ENCODE measurements at regions not wholly inside any gene's neighbourhood (a gene's known extent, or its start where the extent isn't known, plus 50 kb on each side); places are given as distances from the start of the nearest gene placed in this dataset.

GRCh38 chr3:103367481-103367880 lies 932.7 kb downstream of the ZPLD1 start:
- H3K27me3 Mint-ChIP-seq (ENCODE audit: low read depth) = no peaks in the 10 kb centered on the region
- H3K4me3 Mint-ChIP-seq (ENCODE audit: low read depth) = no peak overlapping the region
- intact Hi-C loops (cut with micrococcal nuclease) = no loop called here
- H3K36me3 Mint-ChIP-seq (ENCODE audit: low read depth) = no peaks in the 10 kb centered on the region
- H3K9me3 Mint-ChIP-seq = no peaks in the 10 kb centered on the region
- H3K27ac Mint-ChIP-seq = no peak overlapping the region
- H3K4me1 Mint-ChIP-seq (ENCODE audit: low read depth) = no peaks in the 10 kb centered on the region
- DNase-seq (ENCODE audit: low spot score) = no peak

DNA sequence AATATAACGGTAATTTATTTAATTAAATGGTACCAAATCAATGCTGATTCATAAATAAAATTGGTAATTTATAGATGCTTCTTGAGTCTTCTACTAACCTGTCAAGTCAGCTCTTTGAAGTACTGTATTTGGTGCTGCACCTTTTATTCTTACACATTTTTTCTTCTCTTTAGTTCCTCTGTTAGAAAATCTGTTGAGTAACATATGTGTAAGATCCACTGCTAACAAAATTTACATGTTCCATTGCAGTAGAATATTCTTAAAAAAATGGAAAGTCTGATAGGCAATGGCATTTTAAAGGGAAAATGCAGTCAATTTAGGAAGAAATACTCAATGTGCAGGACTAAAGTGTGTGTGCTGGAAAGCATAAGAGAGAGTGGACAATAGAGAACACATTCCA lies 936.6 kb downstream of the ZPLD1 start:
- Mint-ChIP-seq H3K4me3 (ENCODE audit: low read depth) (no peak overlapping the region), H3K4me1 (ENCODE audit: low read depth) (no peaks in the 10 kb centered on the region)
- intact Hi-C loops (cut with micrococcal nuclease) = no loop called here

DNA sequence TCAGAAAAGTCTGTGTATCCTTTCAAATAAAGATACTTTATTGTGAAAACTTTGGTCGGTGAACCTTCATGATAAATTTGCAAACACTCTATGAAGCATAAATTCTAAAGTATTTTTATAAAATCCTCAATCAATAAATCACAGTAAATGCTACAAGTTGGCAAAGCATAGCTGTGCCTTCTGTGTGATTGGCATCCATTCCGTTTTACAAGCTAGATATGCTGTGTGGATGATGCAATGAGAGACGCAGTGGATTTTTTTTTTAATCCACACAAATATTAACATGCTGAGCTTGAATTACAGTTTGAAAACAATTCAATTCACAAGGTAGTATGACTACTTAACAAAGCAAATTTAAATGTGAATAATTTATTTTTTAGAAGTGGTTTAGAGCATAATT lies 937.2 kb downstream of the ZPLD1 start:
- H3K9me3 Mint-ChIP-seq = no peaks in the 10 kb centered on the region
- no peak overlapping the region for H3K4me3 Mint-ChIP-seq (ENCODE audit: low read depth)
- no peak for DNase-seq (ENCODE audit: low spot score)
- H3K36me3 Mint-ChIP-seq (ENCODE audit: low read depth) = no peaks in the 10 kb centered on the region
- H3K27me3 Mint-ChIP-seq (ENCODE audit: low read depth) = no peaks in the 10 kb centered on the region
- no peaks in the 10 kb centered on the region for H3K4me1 Mint-ChIP-seq (ENCODE audit: low read depth)
- no peak overlapping the region for H3K27ac Mint-ChIP-seq
- intact Hi-C loops (cut with micrococcal nuclease) = no loop called here

More for the DNA sequence above, 936.6 kb downstream of the ZPLD1 start:
- H3K27me3 Mint-ChIP-seq (ENCODE audit: low read depth) = no peaks in the 10 kb centered on the region
- H3K9me3 Mint-ChIP-seq = no peaks in the 10 kb centered on the region
- H3K36me3 Mint-ChIP-seq (ENCODE audit: low read depth) = no peaks in the 10 kb centered on the region
- DNase-seq (ENCODE audit: low spot score) = no peak
- no peak overlapping the region for H3K27ac Mint-ChIP-seq

DNA sequence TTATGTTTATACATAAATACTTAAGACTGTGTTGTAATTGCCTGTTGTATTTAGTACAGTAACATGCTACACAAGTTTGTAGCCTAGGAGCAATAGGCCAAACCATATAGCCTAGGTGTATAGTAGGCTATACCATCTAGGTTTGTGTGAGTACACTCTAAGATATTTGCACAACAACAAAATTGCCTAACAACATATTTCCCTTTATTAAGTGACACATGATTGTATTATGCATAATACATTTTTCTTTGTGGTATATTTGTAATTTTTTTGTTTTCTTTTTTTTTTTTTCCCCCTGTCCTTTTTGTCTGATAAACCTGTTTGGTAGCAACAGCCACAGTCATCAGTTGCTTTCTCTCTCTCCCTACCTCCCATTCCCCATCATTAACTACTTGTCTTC lies 945.6 kb downstream of the ZPLD1 start:
- H3K27me3 Mint-ChIP-seq (ENCODE audit: low read depth) = no peaks in the 10 kb centered on the region
- H3K4me1 Mint-ChIP-seq (ENCODE audit: low read depth) = no peaks in the 10 kb centered on the region
- H3K27ac Mint-ChIP-seq = no peak overlapping the region
- DNase-seq (ENCODE audit: low spot score) = no peak
- H3K36me3 Mint-ChIP-seq (ENCODE audit: low read depth) = no peaks in the 10 kb centered on the region
- no peaks in the 10 kb centered on the region for H3K9me3 Mint-ChIP-seq
- H3K4me3 Mint-ChIP-seq (ENCODE audit: low read depth) = no peak overlapping the region
- intact Hi-C loops (cut with micrococcal nuclease) = no loop called here

DNA sequence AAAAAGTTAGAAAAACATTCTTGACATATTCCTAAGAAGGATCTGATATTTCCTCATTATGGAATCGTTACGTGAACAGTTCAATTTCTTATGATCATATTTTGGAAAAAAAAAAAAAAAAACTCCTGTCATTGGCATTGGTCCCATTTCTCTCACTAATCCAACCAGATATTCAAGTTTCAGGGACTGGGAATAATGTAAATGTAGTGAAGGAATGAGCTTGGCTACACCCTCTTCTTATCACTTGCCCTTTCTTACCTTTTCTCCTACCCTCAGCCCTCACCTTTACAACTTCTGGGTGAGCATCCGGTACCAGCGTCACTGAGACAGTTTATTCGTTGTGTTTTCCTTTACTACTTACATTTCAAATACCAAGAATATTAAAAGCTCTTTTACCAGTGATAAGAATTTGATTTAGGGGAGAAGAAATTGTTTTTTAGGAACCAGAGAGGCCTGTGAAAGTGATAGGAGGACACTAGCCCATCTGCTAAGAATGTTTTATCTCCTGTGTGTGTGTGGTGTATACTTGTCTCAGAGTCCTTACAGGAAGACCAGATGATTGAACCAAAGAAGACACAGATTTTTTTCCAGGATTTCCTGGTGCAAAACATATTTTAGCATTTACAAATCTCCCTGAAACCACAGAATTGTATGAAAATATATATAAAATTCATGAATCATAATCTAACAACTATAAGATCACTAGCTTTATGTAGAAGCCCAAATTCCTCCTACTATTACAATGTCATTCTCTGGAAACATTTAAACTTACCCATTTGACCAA lies 946.7 kb downstream of the ZPLD1 start:
- intact Hi-C loops (cut with micrococcal nuclease) = no loop called here
- Mint-ChIP-seq H3K9me3 (no peaks in the 10 kb centered on the region), H3K4me1 (ENCODE audit: low read depth) (no peaks in the 10 kb centered on the region), H3K36me3 (ENCODE audit: low read depth) (no peaks in the 10 kb centered on the region), H3K4me3 (ENCODE audit: low read depth) (no peak overlapping the region), H3K27me3 (ENCODE audit: low read depth) (no peaks in the 10 kb centered on the region), H3K27ac (no peak overlapping the region)
- DNase-seq (ENCODE audit: low spot score) = no peak

GRCh38 chr3:103385961-103386656 lies 951.3 kb downstream of the ZPLD1 start:
- Mint-ChIP-seq H3K4me3 (ENCODE audit: low read depth) (no peak overlapping the region), H3K27ac (no peak overlapping the region), H3K36me3 (ENCODE audit: low read depth) (no peaks in the 10 kb centered on the region), H3K9me3 (no peaks in the 10 kb centered on the region), H3K27me3 (ENCODE audit: low read depth) (no peaks in the 10 kb centered on the region), H3K4me1 (ENCODE audit: low read depth) (no peaks in the 10 kb centered on the region)
- intact Hi-C loops (cut with micrococcal nuclease) = no loop called here
- DNase-seq (ENCODE audit: low spot score) = no peak

- H3K4me1 Mint-ChIP-seq (ENCODE audit: low read depth) = no peaks in the 10 kb centered on the region
Observed at GRCh38 chr3:103388214-103388613, 953.4 kb downstream of the ZPLD1 start.

GRCh38 chr3:103389356-103389755 lies 954.5 kb downstream of the ZPLD1 start:
- H3K36me3 Mint-ChIP-seq (ENCODE audit: low read depth) = no peaks in the 10 kb centered on the region
- H3K9me3 Mint-ChIP-seq = no peaks in the 10 kb centered on the region
- H3K27ac Mint-ChIP-seq = no peak overlapping the region
- no peaks in the 10 kb centered on the region for H3K27me3 Mint-ChIP-seq (ENCODE audit: low read depth)
- no peak overlapping the region for H3K4me3 Mint-ChIP-seq (ENCODE audit: low read depth)
- no peaks in the 10 kb centered on the region for H3K4me1 Mint-ChIP-seq (ENCODE audit: low read depth)
- intact Hi-C loops (cut with micrococcal nuclease) = no loop called here
- DNase-seq (ENCODE audit: low spot score) = no peak

More at GRCh38 chr3:103388214-103388613, 953.4 kb downstream of the ZPLD1 start:
- no peak for DNase-seq (ENCODE audit: low spot score)
- Mint-ChIP-seq H3K9me3 (no peaks in the 10 kb centered on the region), H3K27ac (no peak overlapping the region), H3K36me3 (ENCODE audit: low read depth) (no peaks in the 10 kb centered on the region), H3K27me3 (ENCODE audit: low read depth) (no peaks in the 10 kb centered on the region), H3K4me3 (ENCODE audit: low read depth) (no peak overlapping the region)
- intact Hi-C loops (cut with micrococcal nuclease) = no loop called here

DNA sequence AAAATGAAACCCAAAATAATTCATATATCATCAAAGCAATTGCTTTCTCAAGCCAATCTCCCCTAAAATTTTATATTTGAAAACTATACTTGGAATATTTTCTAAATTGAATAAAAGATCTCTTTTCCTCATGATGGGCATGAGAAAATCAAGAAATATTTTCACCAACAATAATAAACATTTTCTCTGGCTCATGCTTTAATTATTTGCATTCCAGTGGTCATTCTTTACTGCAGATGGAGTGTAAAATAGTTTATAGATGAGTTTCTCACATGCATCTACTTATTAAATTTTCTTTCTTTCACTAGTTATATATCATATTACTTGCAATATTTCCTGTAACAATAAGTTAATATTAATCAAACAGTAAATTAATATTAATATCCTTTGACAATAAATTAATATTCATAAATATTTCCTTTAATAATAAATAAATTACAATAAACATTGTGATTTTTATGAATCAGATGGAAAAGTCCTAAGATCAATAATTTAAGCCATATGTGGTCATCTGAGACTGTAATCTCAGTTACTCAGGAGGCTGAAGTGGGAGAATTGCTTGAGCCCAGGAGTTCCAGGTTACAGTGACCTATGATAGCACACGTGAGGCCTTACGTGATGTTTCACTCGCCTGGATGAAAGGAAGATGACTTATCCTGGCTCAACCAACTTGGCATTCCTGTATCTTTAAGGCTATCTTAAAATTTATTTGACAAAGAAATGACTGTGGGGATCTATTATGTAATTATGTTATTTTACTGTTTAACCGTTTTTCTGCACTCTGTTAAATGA lies 958.8 kb downstream of the ZPLD1 start:
- Mint-ChIP-seq H3K36me3 (ENCODE audit: low read depth) (no peaks in the 10 kb centered on the region), H3K27ac (no peak overlapping the region), H3K9me3 (no peaks in the 10 kb centered on the region), H3K27me3 (ENCODE audit: low read depth) (no peaks in the 10 kb centered on the region), H3K4me3 (ENCODE audit: low read depth) (no peak overlapping the region), H3K4me1 (ENCODE audit: low read depth) (no peaks in the 10 kb centered on the region)
- no peak for DNase-seq (ENCODE audit: low spot score)
- intact Hi-C loops (cut with micrococcal nuclease) = no loop called here

- no peak overlapping the region for H3K27ac Mint-ChIP-seq
- H3K9me3 Mint-ChIP-seq = peaks cover 4% of the 10 kb centered on the region
- no peak for DNase-seq (ENCODE audit: low spot score)
- H3K27me3 Mint-ChIP-seq (ENCODE audit: low read depth) = no peaks in the 10 kb centered on the region
- H3K4me3 Mint-ChIP-seq (ENCODE audit: low read depth) = no peak overlapping the region
- no peaks in the 10 kb centered on the region for H3K36me3 Mint-ChIP-seq (ENCODE audit: low read depth)
- intact Hi-C loops (cut with micrococcal nuclease) = no loop called here
- H3K4me1 Mint-ChIP-seq (ENCODE audit: low read depth) = no peaks in the 10 kb centered on the region
Observed at GRCh38 chr3:103403191-103403590, 968.4 kb downstream of the ZPLD1 start.

- DNase-seq (ENCODE audit: low spot score) = no peak
- H3K4me1 Mint-ChIP-seq (ENCODE audit: low read depth) = no peaks in the 10 kb centered on the region
- H3K36me3 Mint-ChIP-seq (ENCODE audit: low read depth) = no peaks in the 10 kb centered on the region
- no peaks in the 10 kb centered on the region for H3K27me3 Mint-ChIP-seq (ENCODE audit: low read depth)
- H3K4me3 Mint-ChIP-seq (ENCODE audit: low read depth) = no peak overlapping the region
- H3K9me3 Mint-ChIP-seq = no peaks in the 10 kb centered on the region
- H3K27ac Mint-ChIP-seq = no peak overlapping the region
- intact Hi-C loops (cut with micrococcal nuclease) = no loop called here
Observed at GRCh38 chr3:103406320-103406850, 971.6 kb downstream of the ZPLD1 start.

- intact Hi-C loops (cut with micrococcal nuclease) = no loop called here
- Mint-ChIP-seq H3K27me3 (ENCODE audit: low read depth) (no peaks in the 10 kb centered on the region), H3K4me1 (ENCODE audit: low read depth) (no peaks in the 10 kb centered on the region), H3K4me3 (ENCODE audit: low read depth) (no peak overlapping the region), H3K27ac (no peak overlapping the region), H3K36me3 (ENCODE audit: low read depth) (no peaks in the 10 kb centered on the region), H3K9me3 (peaks cover under 1% of the 10 kb centered on the region)
- no peak for DNase-seq (ENCODE audit: low spot score)
Observed at GRCh38 chr3:103410231-103410630, 975.4 kb downstream of the ZPLD1 start.

GRCh38 chr3:103421460-103421859 lies 986.6 kb downstream of the ZPLD1 start:
- Mint-ChIP-seq H3K9me3 (no peaks in the 10 kb centered on the region), H3K36me3 (ENCODE audit: low read depth) (no peaks in the 10 kb centered on the region), H3K27ac (no peak overlapping the region), H3K27me3 (ENCODE audit: low read depth) (no peaks in the 10 kb centered on the region), H3K4me1 (ENCODE audit: low read depth) (no peaks in the 10 kb centered on the region), H3K4me3 (ENCODE audit: low read depth) (no peak overlapping the region)
- intact Hi-C loops (cut with micrococcal nuclease) = no loop called here
- DNase-seq (ENCODE audit: low spot score) = no peak

Measured in activated T-helper 2 cell treated with anti-CD3 and anti-CD28 coated beads, Interferon-gamma antibody, Interleukin-2, Interleukin-4, amounts not matched to agents 10 μg/mL and 5 μg/mL and 100 μg/mL, durations not matched to agents 14 hours and 24 hours and 36 hours (primary cell).